ENCODE measurements at regions not wholly inside any gene's neighbourhood (a gene's known extent, or its start where the extent isn't known, plus 50 kb on each side); places are given as distances from the start of the nearest gene placed in this dataset.

DNA sequence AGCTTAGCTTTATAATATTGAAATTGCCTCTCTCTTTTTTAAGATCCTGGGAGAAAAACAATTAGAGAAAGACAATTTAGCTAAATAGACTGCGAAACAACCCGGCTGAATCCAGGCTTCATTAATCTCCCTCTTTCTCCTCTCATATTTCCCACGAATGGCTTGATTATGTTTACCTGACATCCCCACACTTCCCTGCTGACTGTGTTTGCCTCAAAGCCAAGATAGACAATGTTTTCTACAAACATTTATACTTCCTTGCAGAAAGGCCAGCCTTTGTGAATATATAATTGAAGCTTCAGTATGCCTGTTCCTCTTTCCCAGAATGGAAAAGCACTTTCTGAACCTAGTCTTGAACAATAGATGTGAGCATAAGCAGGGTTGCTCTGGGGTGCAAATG, 566.8 kb downstream of the PDHA2 start:
- TF ChIP-seq CTCF (IDR thresholded peaks at IDR 0.05) (no peak), POLR2A (IDR thresholded peaks at IDR 0.05) (no peak)
